AG09309 (cell line): ENCODE measurements at regions not wholly inside any gene's neighbourhood (a gene's known extent, or its start where the extent isn't known, plus 50 kb on each side); places are given as distances from the start of the nearest gene placed in this dataset.

ENCODE experiments used
- DNase-seq: peaks from one replicate; pipeline ENCODE4 v3.0.0-alpha.2; 2010; ENCODE audit warnings: low read depth
- H3K4me3 ChIP-seq: 2 replicates; pipeline ENCODE4 v1.5.1; 2011; ENCODE audit warnings: mild to moderate bottlenecking, low read depth, low read length, moderate library complexity; ENCODE audit not compliant: control insufficient read depth
- TF ChIP-seq, protein P1 (sequence below): IDR thresholded peaks from 2 replicates; pipeline ENCODE4 v1.5.1; 2011; ENCODE audit warnings: mild to moderate bottlenecking, low read depth, low read length, inconsistent platforms; ENCODE audit not compliant: insufficient read depth, control insufficient read depth; ENCODE audit errors: missing control alignments

DNA sequence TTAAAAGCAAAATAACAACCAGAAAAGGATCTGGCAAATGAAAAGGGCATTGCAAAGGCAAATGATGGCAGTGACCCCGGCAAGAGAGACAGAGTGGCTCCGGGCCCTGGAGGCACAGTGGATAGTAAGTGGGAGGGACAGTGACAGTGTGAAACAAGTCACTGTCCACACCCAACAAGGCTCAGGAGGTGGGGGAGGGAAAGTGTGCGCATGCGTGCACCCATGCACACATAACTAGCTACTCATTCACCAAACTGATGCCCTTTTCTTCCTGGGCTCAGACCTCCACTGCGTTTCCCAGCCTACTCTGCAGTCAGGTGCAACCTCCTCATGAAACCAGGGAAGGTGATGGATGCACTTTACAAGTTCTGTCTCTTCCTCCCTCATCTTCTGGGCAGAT, 108.4 kb downstream of the SHANK2 start:
- no peak overlapping the region for H3K4me3 ChIP-seq
- DNase-seq, result no peak
- TF ChIP-seq, protein P1, sequence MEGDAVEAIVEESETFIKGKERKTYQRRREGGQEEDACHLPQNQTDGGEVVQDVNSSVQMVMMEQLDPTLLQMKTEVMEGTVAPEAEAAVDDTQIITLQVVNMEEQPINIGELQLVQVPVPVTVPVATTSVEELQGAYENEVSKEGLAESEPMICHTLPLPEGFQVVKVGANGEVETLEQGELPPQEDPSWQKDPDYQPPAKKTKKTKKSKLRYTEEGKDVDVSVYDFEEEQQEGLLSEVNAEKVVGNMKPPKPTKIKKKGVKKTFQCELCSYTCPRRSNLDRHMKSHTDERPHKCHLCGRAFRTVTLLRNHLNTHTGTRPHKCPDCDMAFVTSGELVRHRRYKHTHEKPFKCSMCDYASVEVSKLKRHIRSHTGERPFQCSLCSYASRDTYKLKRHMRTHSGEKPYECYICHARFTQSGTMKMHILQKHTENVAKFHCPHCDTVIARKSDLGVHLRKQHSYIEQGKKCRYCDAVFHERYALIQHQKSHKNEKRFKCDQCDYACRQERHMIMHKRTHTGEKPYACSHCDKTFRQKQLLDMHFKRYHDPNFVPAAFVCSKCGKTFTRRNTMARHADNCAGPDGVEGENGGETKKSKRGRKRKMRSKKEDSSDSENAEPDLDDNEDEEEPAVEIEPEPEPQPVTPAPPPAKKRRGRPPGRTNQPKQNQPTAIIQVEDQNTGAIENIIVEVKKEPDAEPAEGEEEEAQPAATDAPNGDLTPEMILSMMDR, result no peak

DNA sequence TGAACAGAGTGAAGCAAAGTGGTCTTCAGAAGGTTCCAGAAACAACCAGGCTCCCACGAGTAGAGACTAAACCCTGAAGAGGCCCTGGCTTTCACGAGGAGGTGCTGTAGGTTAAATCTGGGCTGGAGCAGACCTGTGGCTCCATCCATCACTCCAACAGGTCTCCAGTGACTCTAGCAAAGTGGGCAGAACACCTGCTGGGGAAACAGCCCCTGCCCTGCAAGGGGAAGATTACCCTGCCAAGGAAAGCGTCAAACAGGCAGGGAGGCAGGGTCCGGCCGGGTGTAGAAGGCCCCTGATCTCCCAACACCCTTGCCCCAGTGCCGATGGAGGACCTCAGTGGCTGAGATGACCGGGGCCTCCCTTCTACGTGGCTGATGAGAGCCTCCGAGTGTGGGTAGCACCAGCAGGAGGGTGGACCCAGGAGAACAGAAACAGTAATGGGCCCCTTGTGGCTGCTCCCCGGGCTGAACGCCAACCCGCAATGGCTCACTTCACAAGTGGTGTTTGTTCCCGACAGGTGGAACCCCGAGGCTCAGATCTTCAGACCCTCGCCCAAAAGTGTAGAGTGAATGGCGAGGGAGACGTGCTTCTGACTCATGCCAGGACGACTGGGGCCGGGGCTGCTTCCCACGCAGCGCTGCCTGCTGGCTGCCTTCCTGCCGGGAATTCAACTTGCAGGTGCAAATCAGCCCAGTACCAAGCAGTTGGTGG, 112.0 kb downstream of the SHANK2 start:
- TF ChIP-seq, protein P1, result no peak
- no peak overlapping the region for H3K4me3 ChIP-seq
- no peak for DNase-seq

DNA sequence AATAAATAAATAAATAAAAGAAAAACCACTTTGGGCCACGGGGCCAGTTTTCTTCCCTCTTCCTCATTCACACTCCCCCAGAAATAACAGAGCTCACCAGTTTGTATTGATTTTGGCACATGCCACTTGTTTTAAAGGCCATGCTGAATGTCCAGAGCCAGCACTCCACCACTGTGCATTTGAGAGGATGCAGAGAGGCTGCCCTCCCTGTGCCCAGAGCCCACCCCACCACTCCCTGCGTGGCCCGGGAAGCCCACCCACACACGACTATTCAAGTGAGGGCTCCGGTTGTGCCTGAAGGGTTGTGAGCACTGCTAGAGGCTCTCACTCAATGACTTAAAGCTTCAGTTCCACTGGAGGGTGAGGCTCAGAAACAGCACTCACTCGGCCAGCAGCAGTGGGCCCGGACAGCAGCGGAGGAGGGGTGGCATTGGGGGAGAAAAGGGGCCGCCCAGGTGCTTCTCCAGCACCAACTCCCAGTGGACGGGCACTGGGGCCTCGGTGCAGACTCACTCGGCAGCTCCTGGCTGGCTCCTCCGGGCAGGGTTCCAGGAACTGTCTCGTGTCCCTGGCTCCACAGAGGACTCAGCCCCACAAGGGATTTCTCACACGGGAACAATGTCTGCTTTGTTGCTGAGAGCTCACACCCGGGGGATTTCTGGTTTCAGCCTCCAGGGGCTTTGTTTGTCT, 112.7 kb downstream of the SHANK2 start:
- no peak for DNase-seq
- TF ChIP-seq, protein P1, result no peak
- no peak overlapping the region for H3K4me3 ChIP-seq

DNA sequence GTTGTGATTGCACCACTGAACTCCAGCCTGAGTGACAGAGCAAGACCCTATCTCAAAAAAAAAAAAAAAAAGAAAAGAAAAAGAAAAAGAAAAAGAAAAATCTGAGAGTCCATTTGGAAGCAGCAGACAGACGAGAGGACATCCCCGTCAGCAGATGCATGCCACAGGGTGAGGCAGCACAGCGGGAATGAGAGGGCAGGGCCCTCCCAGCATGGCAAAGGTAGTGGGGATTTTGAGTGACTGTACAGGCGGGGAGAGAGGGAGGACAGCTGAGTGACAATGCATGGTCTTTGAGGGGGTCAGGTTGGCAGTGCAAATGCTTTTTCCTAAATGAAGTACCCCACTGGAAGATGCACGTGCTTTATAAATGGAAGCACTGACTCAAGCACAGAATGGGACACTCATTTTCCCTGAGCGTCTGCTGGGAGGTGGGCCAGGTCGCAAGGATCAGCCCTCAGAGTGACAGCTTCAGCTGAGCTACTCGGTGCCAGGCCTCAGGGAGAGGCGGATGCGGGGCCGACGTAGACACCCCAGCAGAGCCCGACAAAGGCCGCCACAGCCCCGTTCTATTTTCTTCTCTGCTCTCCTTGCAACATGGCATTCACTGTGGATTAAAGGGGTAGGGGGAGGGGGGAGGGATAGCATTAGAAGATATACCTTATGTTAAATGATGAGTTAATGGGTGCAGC, 113.5 kb downstream of the SHANK2 start:
- DNase-seq, result no peak
- TF ChIP-seq, protein P1, result no peak
- no peak overlapping the region for H3K4me3 ChIP-seq

DNA sequence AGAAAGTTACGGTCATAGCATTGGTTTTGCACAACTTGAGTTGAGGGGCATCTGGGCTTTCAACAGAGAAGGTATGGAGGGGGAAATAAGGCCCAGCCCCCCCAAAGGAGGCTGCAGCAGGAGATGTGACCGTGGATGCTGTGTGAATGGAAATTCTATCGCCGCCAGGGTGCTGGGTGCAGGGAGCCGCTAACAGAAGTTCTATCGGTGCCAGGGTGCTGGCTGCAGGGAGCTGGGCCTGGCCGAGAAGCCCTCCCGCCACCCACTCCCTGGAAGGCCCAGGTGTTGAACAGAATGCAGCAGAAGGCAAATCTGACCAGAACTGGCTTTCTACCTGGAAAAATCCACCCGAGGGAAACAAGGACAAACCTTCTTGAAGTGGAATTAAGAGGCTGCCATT, 115.0 kb downstream of the SHANK2 start:
- DNase-seq, result no peak
- H3K4me3 ChIP-seq, result no peak overlapping the region
- TF ChIP-seq, protein P1, result no peak

DNA sequence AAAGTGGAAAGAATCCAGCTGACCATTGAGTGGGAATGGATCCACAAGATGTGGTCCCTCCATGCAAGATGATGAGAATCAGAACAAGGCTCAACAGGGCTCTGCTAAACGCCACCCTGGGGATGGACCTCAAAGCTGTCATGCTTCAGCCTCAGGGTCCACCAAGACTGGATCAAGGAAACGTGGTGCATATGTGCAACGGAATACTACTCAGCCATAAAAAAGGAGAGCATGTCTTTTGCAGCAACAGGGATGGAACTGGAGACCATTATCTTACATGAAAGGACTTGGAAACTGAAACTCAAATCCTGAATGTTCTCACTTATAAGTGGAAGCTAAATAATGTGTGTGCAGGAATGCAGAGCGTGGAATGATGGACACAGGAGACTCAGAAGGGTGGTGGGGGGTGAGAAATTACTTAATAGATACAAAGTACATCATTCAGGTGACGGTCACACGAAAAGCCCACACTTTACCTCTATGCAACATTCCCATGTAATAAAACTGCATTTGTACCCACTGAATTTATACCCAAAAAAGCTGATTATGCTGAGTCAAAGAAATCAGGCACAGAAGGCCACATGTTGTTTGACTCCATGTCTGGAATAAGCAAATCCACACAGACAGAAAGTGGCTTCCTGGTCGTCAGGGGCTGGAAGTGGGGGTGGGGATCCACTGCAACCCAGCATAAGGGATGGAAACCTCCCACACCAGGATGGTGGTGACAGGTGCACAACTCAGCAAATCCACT, 116.1 kb downstream of the SHANK2 start:
- no peak overlapping the region for H3K4me3 ChIP-seq
- DNase-seq, result no peak
- TF ChIP-seq, protein P1, result no peak
